Panc1 (cell line): ENCODE measurements at regions not wholly inside any gene's neighbourhood (a gene's known extent, or its start where the extent isn't known, plus 50 kb on each side); places are given as distances from the start of the nearest gene placed in this dataset.

ENCODE experiments used
- ATAC-seq: fragments of 200-7000 bp; cut with Tn5 transposase; 2 replicates; pipeline ENCODE4 v1.9.1; 2020; ENCODE audit warnings: mild to moderate bottlenecking, moderate library complexity
- BruUV-seq: library from RNA; stranded (reverse); fragments of 400-500 nt; replicated peaks from 2 replicates; lab custom pipeline; 2021; lab: Mats Ljungman, UMichigan
- CTCF ChIA-PET: fragments of 300-600 bp; sonication (Branson Sonifier 250); formaldehyde crosslinking; loops from one replicate; lab custom pipeline; 2022; ENCODE audit warnings: antibody characterized with exemption; lab: Charles Lee
- POLR2A ChIA-PET: fragments of 300-600 bp; sonication (Branson Sonifier 250); formaldehyde crosslinking; loops from one replicate; lab custom pipeline; 2022; ENCODE audit warnings: antibody characterized with exemption; lab: Charles Lee
- DNase-seq: peaks from one replicate; pipeline ENCODE4 v3.0.0-alpha.2; 2010; ENCODE audit warnings: low read depth, low spot score
- H3K27ac ChIP-seq: 2 replicates; pipeline ENCODE4 v1.5.1; 2011; ENCODE audit warnings: mild to moderate bottlenecking, low read length, inconsistent platforms
- H3K27me3 ChIP-seq: fragments of 200-500 bp; sonication (Bioruptor generic); 2 replicates; pipeline ENCODE4 v1.6.0; 2014; ENCODE audit warnings: low read length, inconsistent platforms; ENCODE audit not compliant: control insufficient read depth, insufficient read depth
- H3K36me3 ChIP-seq: fragments of 200-500 bp; sonication (Bioruptor generic); 2 replicates; pipeline ENCODE4 v1.5.1; 2014; ENCODE audit warnings: inconsistent platforms, mild to moderate bottlenecking, low read length, moderate library complexity; ENCODE audit not compliant: control insufficient read depth, insufficient read depth
- H3K4me1 ChIP-seq: 2 replicates; pipeline ENCODE4 v1.5.1; 2011; ENCODE audit warnings: inconsistent platforms, mild to moderate bottlenecking, low read length, moderate library complexity; ENCODE audit not compliant: control insufficient read depth, insufficient read depth
- H3K4me3 ChIP-seq, 2 experiments: 2 replicates each; pipeline ENCODE4 v1.5.1; 2011 to 2012; ENCODE audit warnings: low read depth in 2 of 2, low read length in 2 of 2, mild to moderate bottlenecking in 2 of 2, inconsistent platforms in 1 of 2, moderate library complexity in 1 of 2
- H3K9me3 ChIP-seq: fragments of 200-500 bp; sonication (Bioruptor generic); 2 replicates; pipeline ENCODE4 v1.5.1; 2014; ENCODE audit warnings: low read depth, mild to moderate bottlenecking, inconsistent platforms, low read length, moderate library complexity; ENCODE audit not compliant: control insufficient read depth, insufficient read depth
- POLR2AphosphoS5 ChIP-seq: IDR thresholded peaks from 2 replicates; pipeline ENCODE4 v1.6.1; 2012; ENCODE audit warnings: mild to moderate bottlenecking, low read depth, low read length, moderate library complexity
- SIN3A ChIP-seq: IDR thresholded peaks from 2 replicates; pipeline ENCODE4 v1.6.1; 2012; ENCODE audit warnings: low read depth, mild to moderate bottlenecking, low read length, moderate library complexity, borderline replicate concordance; ENCODE audit not compliant: insufficient read depth
- TCF7L2 ChIP-seq: IDR thresholded peaks from 2 replicates; pipeline ENCODE4 v1.6.1; 2011; ENCODE audit warnings: mild to moderate bottlenecking, low read depth, low read length, inconsistent platforms
- in situ Hi-C: cut with HindIII; loops from 2 replicates; pipeline ENCODE4 v1.10.0; 2016; ENCODE audit warnings: low sequenced_read_pairs, low pct_unique_long_range_greater_than_20kb
- intact Hi-C: fragments of 100-400 bp; cut with micrococcal nuclease; formaldehyde crosslinking; loops from one replicate; pipeline ENCODE4 v1.10.0; 2022; ENCODE audit not compliant: unreplicated experiment
- TF ChIP-seq, protein P1 (sequence below), 2 experiments: IDR thresholded peaks; 2 replicates each; pipeline ENCODE4 v1.6.1; 2011 to 2012; ENCODE audit warnings: low read depth in 2 of 2, control low read depth in 1 of 2, low read length in 1 of 2, mild to moderate bottlenecking in 1 of 2, moderate library complexity in 1 of 2; ENCODE audit not compliant: insufficient read depth in 1 of 2
- TF ChIP-seq, protein P2 (sequence below): fragments of 450-650 bp; IDR thresholded peaks from 2 replicates; pipeline ENCODE4 v1.5.1; 2017; ENCODE audit warnings: mild to moderate bottlenecking

DNA sequence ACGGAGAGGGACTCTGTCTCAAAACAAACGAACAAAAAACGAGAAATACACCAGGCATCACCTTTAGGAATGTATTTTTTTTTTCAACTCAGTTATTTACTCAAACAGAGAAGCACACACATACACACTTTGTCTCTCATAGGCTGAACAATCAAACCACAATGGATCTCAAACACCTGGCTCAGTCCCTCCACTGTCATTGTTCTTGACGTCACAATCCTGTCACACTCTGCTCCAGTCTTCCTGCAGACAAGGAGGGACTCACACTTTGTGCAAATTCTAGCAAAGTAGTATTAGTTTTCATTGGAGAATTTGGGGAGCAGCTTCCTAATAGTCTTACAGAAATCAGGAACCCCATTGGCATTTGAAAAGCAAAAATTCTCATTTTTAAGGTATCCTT is 727.8 kb downstream of the BCL11B start:
- ChIA-PET POLR2A (no interaction called here), CTCF (no interaction called here)
- H3K36me3 ChIP-seq: no peaks in the 10 kb centered on the region
- H3K27ac ChIP-seq: no peak overlapping the region
- in situ Hi-C loops (no loop called here), intact Hi-C loops (no loop called here)
- no peaks in the 10 kb centered on the region for H3K27me3 ChIP-seq
- DNase-seq (no peak), ATAC-seq (no peak)
- TF ChIP-seq, protein P1, sequence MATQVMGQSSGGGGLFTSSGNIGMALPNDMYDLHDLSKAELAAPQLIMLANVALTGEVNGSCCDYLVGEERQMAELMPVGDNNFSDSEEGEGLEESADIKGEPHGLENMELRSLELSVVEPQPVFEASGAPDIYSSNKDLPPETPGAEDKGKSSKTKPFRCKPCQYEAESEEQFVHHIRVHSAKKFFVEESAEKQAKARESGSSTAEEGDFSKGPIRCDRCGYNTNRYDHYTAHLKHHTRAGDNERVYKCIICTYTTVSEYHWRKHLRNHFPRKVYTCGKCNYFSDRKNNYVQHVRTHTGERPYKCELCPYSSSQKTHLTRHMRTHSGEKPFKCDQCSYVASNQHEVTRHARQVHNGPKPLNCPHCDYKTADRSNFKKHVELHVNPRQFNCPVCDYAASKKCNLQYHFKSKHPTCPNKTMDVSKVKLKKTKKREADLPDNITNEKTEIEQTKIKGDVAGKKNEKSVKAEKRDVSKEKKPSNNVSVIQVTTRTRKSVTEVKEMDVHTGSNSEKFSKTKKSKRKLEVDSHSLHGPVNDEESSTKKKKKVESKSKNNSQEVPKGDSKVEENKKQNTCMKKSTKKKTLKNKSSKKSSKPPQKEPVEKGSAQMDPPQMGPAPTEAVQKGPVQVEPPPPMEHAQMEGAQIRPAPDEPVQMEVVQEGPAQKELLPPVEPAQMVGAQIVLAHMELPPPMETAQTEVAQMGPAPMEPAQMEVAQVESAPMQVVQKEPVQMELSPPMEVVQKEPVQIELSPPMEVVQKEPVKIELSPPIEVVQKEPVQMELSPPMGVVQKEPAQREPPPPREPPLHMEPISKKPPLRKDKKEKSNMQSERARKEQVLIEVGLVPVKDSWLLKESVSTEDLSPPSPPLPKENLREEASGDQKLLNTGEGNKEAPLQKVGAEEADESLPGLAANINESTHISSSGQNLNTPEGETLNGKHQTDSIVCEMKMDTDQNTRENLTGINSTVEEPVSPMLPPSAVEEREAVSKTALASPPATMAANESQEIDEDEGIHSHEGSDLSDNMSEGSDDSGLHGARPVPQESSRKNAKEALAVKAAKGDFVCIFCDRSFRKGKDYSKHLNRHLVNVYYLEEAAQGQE (IDR thresholded peaks at IDR 0.05; ENCODE audit: insufficient read depth in 1 of 2, low read depth in 2 of 2, low read length in 1 of 2): no peak
- TF ChIP-seq SIN3A (no peak), TCF7L2 (no peak), POLR2AphosphoS5 (no peak)
- TF ChIP-seq, protein P2, sequence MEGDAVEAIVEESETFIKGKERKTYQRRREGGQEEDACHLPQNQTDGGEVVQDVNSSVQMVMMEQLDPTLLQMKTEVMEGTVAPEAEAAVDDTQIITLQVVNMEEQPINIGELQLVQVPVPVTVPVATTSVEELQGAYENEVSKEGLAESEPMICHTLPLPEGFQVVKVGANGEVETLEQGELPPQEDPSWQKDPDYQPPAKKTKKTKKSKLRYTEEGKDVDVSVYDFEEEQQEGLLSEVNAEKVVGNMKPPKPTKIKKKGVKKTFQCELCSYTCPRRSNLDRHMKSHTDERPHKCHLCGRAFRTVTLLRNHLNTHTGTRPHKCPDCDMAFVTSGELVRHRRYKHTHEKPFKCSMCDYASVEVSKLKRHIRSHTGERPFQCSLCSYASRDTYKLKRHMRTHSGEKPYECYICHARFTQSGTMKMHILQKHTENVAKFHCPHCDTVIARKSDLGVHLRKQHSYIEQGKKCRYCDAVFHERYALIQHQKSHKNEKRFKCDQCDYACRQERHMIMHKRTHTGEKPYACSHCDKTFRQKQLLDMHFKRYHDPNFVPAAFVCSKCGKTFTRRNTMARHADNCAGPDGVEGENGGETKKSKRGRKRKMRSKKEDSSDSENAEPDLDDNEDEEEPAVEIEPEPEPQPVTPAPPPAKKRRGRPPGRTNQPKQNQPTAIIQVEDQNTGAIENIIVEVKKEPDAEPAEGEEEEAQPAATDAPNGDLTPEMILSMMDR: no peak
- H3K9me3 ChIP-seq: no peaks in the 10 kb centered on the region
- BruUV-seq: no TSS peak
- no peaks in the 10 kb centered on the region for H3K4me1 ChIP-seq
- no peak overlapping the region for H3K4me3 ChIP-seq

DNA sequence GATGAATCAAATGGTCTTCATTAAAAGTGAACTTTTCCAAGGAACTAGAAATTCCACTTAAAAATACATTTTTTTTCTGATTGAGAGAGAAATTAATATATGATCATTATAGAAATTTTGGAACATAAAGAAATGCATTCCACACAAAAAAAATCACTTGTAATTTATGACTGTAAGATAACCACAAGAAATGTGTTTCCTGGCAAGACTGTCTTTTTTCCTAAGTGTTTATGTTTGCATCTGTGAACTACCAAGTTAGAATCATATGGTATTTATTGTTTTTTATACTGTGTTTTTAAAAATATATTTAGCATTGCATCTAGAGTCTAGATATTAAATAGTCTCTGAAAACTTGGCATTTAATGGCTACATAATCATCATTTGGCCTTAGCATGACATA is 726.8 kb downstream of the BCL11B start:
- no peak for ATAC-seq
- intact Hi-C loops: no loop called here

More for the DNA sequence above, 726.8 kb downstream of the BCL11B start:
- ChIA-PET CTCF (no interaction called here), POLR2A (no interaction called here)
- H3K27ac ChIP-seq: no peak overlapping the region
- H3K9me3 ChIP-seq: no peaks in the 10 kb centered on the region
- no peaks in the 10 kb centered on the region for H3K36me3 ChIP-seq
- no peaks in the 10 kb centered on the region for H3K27me3 ChIP-seq
- no peak for DNase-seq
- in situ Hi-C loops: no loop called here
- TF ChIP-seq POLR2AphosphoS5 (no peak), TCF7L2 (no peak), SIN3A (no peak)
- TF ChIP-seq, protein P1 (IDR thresholded peaks at IDR 0.05; ENCODE audit: insufficient read depth in 1 of 2, low read depth in 2 of 2, low read length in 1 of 2): no peak
- TF ChIP-seq, protein P2: no peak
- BruUV-seq: no TSS peak
- H3K4me3 ChIP-seq: no peak overlapping the region
- H3K4me1 ChIP-seq: no peaks in the 10 kb centered on the region
